OCI-LY7 (cell line): ENCODE measurements at regions not wholly inside any gene's neighbourhood (a gene's known extent, or its start where the extent isn't known, plus 50 kb on each side); places are given as distances from the start of the nearest gene placed in this dataset.

Source experiments
- BruUV-seq: library from RNA; stranded (reverse); fragments of 400-500 nt; replicated peaks from 2 replicates; lab custom pipeline; 2021; lab: Mats Ljungman, UMichigan
- CTCF ChIA-PET: fragments of 300-600 bp; sonication (Branson Sonifier 250); formaldehyde crosslinking; loops from one replicate; lab custom pipeline; 2022; ENCODE audit warnings: antibody characterized with exemption; ENCODE audit not compliant: unreplicated experiment; lab: Charles Lee
- POLR2A ChIA-PET: fragments of 300-600 bp; sonication (Branson Sonifier 250); formaldehyde crosslinking; loops from one replicate; lab custom pipeline; 2022; ENCODE audit warnings: antibody characterized with exemption; lab: Charles Lee
- DNase-seq: peaks from one replicate; pipeline ENCODE4 v3.0.0-alpha.2; 2015; ENCODE audit warnings: low spot score
- H2AFZ ChIP-seq: fragments of 200-600 bp; sonication (generic), shearing (Covaris generic); 2 replicates; pipeline ENCODE4 v1.6.1; 2014; ENCODE audit warnings: mild to moderate bottlenecking, antibody characterized with exemption, low read length, moderate library complexity
- H3K27ac ChIP-seq: fragments of 200-600 bp; sonication (generic); 2 replicates; pipeline ENCODE4 v1.5.1; 2014; ENCODE audit warnings: mixed run types, low read depth, mild to moderate bottlenecking, moderate library complexity, low read length, inconsistent platforms; ENCODE audit not compliant: poor library complexity, severe bottlenecking
- H3K36me3 ChIP-seq: fragments of 200-600 bp; sonication (generic); 2 replicates; pipeline ENCODE4 v1.6.1; 2014; ENCODE audit warnings: mild to moderate bottlenecking, antibody characterized with exemption, low read length, moderate library complexity, mixed read lengths; ENCODE audit not compliant: insufficient read depth
- H3K4me1 ChIP-seq: fragments of 200-600 bp; sonication (generic); 2 replicates; pipeline ENCODE4 v1.5.1; 2014; ENCODE audit warnings: mild to moderate bottlenecking, low read length; ENCODE audit not compliant: insufficient read depth, poor library complexity, severe bottlenecking
- H3K4me2 ChIP-seq: fragments of 200-600 bp; sonication (generic); 2 replicates; pipeline ENCODE4 v1.6.1; 2014; ENCODE audit warnings: mild to moderate bottlenecking, low read length
- H3K4me3 ChIP-seq: fragments of 200-600 bp; sonication (generic); 2 replicates; pipeline ENCODE4 v1.5.1; 2014; ENCODE audit warnings: mild to moderate bottlenecking, low read depth, low read length; ENCODE audit not compliant: poor library complexity, severe bottlenecking
- H3K79me2 ChIP-seq: fragments of 200-600 bp; sonication (generic); 2 replicates; pipeline ENCODE4 v1.6.1; 2016; ENCODE audit warnings: low read depth, mild to moderate bottlenecking, low read length, moderate library complexity, mixed read lengths; ENCODE audit not compliant: insufficient read depth
- H3K9me2 ChIP-seq: fragments of 200-600 bp; sonication (generic); 2 replicates; pipeline ENCODE4 v1.6.1; 2016; ENCODE audit warnings: mild to moderate bottlenecking, low read length, mixed read lengths; ENCODE audit not compliant: insufficient read depth
- H3K9me3 ChIP-seq: fragments of 200-600 bp; sonication (generic); 2 replicates; pipeline ENCODE4 v1.6.1; 2014; ENCODE audit warnings: mild to moderate bottlenecking, mixed run types, low read length, mixed read lengths
- H4K20me1 ChIP-seq: fragments of 200-600 bp; sonication (generic); 2 replicates; pipeline ENCODE4 v1.6.1; 2014; ENCODE audit warnings: mild to moderate bottlenecking, antibody characterized with exemption, low read length, moderate library complexity, mixed read lengths; ENCODE audit not compliant: insufficient read depth
- EZH2phosphoT487 ChIP-seq: fragments of 200-600 bp; sonication (generic); IDR thresholded peaks from 2 replicates; pipeline ENCODE4 v1.6.1; 2018; ENCODE audit warnings: low read depth, borderline replicate concordance, mild to moderate bottlenecking, mixed run types, antibody characterized with exemption, low read length, moderate library complexity, mixed read lengths
- intact Hi-C: fragments of 100-400 bp; cut with micrococcal nuclease; formaldehyde crosslinking; loops from one replicate; pipeline ENCODE4 v1.10.0; 2022; ENCODE audit not compliant: unreplicated experiment
- TF ChIP-seq, protein P1 (sequence below): fragments of 200-600 bp; sonication (generic); conservative IDR thresholded peaks from 2 replicates; pipeline ENCODE4 v1.5.1; 2014; ENCODE audit warnings: mild to moderate bottlenecking, antibody characterized with exemption, low read length, moderate library complexity, mixed read lengths

GRCh38 chr11:134667505-134667904, 255.5 kb upstream of the B3GAT1 start:
- Histone ChIP-seq H3K4me2 (no peak overlapping the region), H3K9me3 (no peaks in the 10 kb centered on the region), H3K9me2 (no peaks in the 10 kb centered on the region), H3K36me3 (no peaks in the 10 kb centered on the region), H3K27ac (no peak overlapping the region), H4K20me1 (no peaks in the 10 kb centered on the region), H3K4me1 (no peaks in the 10 kb centered on the region), H3K79me2 (no peaks in the 10 kb centered on the region), H2AFZ (no peak overlapping the region), H3K4me3 (no peak overlapping the region)
- CTCF ChIA-PET = no interaction called here
- TF ChIP-seq, protein P1, sequence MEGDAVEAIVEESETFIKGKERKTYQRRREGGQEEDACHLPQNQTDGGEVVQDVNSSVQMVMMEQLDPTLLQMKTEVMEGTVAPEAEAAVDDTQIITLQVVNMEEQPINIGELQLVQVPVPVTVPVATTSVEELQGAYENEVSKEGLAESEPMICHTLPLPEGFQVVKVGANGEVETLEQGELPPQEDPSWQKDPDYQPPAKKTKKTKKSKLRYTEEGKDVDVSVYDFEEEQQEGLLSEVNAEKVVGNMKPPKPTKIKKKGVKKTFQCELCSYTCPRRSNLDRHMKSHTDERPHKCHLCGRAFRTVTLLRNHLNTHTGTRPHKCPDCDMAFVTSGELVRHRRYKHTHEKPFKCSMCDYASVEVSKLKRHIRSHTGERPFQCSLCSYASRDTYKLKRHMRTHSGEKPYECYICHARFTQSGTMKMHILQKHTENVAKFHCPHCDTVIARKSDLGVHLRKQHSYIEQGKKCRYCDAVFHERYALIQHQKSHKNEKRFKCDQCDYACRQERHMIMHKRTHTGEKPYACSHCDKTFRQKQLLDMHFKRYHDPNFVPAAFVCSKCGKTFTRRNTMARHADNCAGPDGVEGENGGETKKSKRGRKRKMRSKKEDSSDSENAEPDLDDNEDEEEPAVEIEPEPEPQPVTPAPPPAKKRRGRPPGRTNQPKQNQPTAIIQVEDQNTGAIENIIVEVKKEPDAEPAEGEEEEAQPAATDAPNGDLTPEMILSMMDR = no peak
- TF ChIP-seq EZH2phosphoT487 = no peak
- POLR2A ChIA-PET = no interaction called here
- intact Hi-C loops = no loop called here
- no peak for DNase-seq
- BruUV-seq = no TSS peak

GRCh38 chr11:134667175-134667500, 255.1 kb upstream of the B3GAT1 start:
- CTCF ChIA-PET = no interaction called here
- intact Hi-C loops = no loop called here
- no TSS peak for BruUV-seq

More at GRCh38 chr11:134667175-134667500, 255.1 kb upstream of the B3GAT1 start:
- Histone ChIP-seq H4K20me1 (no peaks in the 10 kb centered on the region), H2AFZ (no peak overlapping the region), H3K27ac (no peak overlapping the region), H3K9me3 (no peaks in the 10 kb centered on the region), H3K79me2 (no peaks in the 10 kb centered on the region), H3K9me2 (no peaks in the 10 kb centered on the region), H3K4me3 (no peak overlapping the region), H3K36me3 (no peaks in the 10 kb centered on the region), H3K4me1 (no peaks in the 10 kb centered on the region), H3K4me2 (no peak overlapping the region)
- no peak for DNase-seq
- POLR2A ChIA-PET = no interaction called here
- no peak for TF ChIP-seq EZH2phosphoT487
- TF ChIP-seq, protein P1 = no peak
